CD4-positive, CD25-positive, alpha-beta regulatory T cell (primary cell): ENCODE measurements at regions not wholly inside any gene's neighbourhood (a gene's known extent, or its start where the extent isn't known, plus 50 kb on each side); places are given as distances from the start of the nearest gene placed in this dataset.

Experiments
- ATAC-seq, 2 donors: fragments of 150-1000 bp; cut with Tn5 transposase; one replicate each; pipeline ENCODE4 v1.10.0; 2021; ENCODE audit warnings: low read depth in 2 of 2, moderate number of reproducible peaks in 2 of 2, moderate library complexity in 1 of 2
- DNase-seq, 3 donors: peaks; one replicate each; pipeline versions ENCODE4 v3.0.0 to v3.0.0-alpha.2; 2012 to 2022; ENCODE audit warnings: mixed read lengths in 1 of 3
- H3K27ac ChIP-seq: one replicate; pipeline ENCODE4 v1.7.0; 2013; ENCODE audit warnings: mild to moderate bottlenecking, low read length; ENCODE audit not compliant: insufficient read depth, poor library complexity, severe bottlenecking
- H3K27me3 ChIP-seq: one replicate; pipeline ENCODE4 v1.7.0; 2013; ENCODE audit warnings: low read length; ENCODE audit not compliant: control insufficient read depth, insufficient read depth
- H3K36me3 ChIP-seq: one replicate; pipeline ENCODE4 v1.7.0; 2013; ENCODE audit warnings: mild to moderate bottlenecking, low read length, moderate library complexity; ENCODE audit not compliant: control insufficient read depth, insufficient read depth
- H3K4me1 ChIP-seq: 2 replicates; pipeline ENCODE4 v1.7.0; 2013; ENCODE audit warnings: mild to moderate bottlenecking, low read length; ENCODE audit not compliant: insufficient read depth, control insufficient read depth, poor library complexity, severe bottlenecking
- H3K4me3 ChIP-seq: one replicate; pipeline ENCODE4 v1.7.0; 2013; ENCODE audit warnings: low read depth, mild to moderate bottlenecking, low read length, moderate library complexity
- H3K9me3 ChIP-seq, 2 experiments: 1 replicate in 1 of 2; 2 replicates in 1 of 2; pipeline ENCODE4 v1.7.0; 2013; ENCODE audit warnings: low read length in 2 of 2, mild to moderate bottlenecking in 1 of 2, moderate library complexity in 1 of 2; ENCODE audit not compliant: control insufficient read depth in 2 of 2
- H3K27ac Mint-ChIP-seq, 3 donors: one replicate each; pipeline ENCODE4 v1.8.0; 2020 to 2022; ENCODE audit warnings: mild to moderate bottlenecking in 3 of 3, mixed read lengths in 3 of 3, moderate library complexity in 2 of 3
- H3K27me3 Mint-ChIP-seq: one replicate; pipeline ENCODE4 v1.8.0; 2022; ENCODE audit warnings: mild to moderate bottlenecking, mixed read lengths
- H3K36me3 Mint-ChIP-seq: one replicate; pipeline ENCODE4 v1.8.0; 2020; ENCODE audit warnings: mixed read lengths
- H3K4me1 Mint-ChIP-seq, 4 donors: one replicate each; pipeline ENCODE4 v1.8.0; 2020 to 2022; ENCODE audit warnings: mixed read lengths in 4 of 4, mild to moderate bottlenecking in 1 of 4
- H3K4me3 Mint-ChIP-seq, 4 donors: one replicate each; pipeline ENCODE4 v1.8.0; 2020 to 2022; ENCODE audit warnings: mild to moderate bottlenecking in 4 of 4, mixed read lengths in 4 of 4, moderate library complexity in 3 of 4
- H3K9me3 Mint-ChIP-seq, 7 donors: one replicate each; pipeline ENCODE4 v1.8.0; 2020 to 2022; ENCODE audit warnings: mixed read lengths in 7 of 7, mild to moderate bottlenecking in 3 of 7, moderate library complexity in 2 of 7

DNA sequence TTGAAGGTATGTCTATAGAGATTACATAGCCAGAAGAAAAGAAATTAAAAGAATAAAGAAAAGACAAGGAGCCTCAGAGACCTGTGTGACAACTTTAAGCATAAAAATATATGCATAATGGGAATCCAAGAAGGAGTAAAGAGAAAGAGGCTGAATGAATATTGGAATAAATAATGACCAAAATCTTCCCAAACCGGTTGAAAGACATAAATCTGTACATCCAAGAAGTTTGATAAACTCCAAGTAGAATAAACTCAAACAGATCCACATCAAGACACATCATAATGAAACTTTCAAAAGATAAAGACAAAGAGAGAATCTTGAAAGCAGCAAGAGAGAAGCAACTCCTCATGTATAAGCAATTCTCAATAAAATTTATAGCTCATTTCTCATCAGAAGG lies 132.4 kb upstream of the ZNF516 start:
- no peak for ATAC-seq
- no peak overlapping the region for H3K4me3 Mint-ChIP-seq

DNA sequence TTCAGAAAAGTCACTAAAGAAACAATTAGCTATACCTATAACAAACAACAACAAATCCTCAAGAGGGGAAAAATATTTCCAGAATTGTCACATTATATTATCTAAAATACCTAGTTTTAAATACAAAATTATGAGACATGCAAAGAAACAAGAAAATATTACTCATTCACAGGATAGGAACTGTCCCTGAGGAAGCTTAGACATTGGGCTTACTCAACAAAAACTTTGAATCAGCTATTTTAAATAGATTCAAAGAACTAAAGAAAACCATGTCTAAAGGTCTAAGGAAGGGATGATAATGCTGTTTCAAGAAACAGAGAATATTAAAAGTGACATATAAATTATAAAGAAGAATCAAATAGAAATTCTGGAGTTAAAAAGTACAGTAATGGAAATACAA lies 131.9 kb upstream of the ZNF516 start:
- no peaks in the 10 kb centered on the region for H3K36me3 ChIP-seq
- no peaks in the 10 kb centered on the region for H3K4me1 Mint-ChIP-seq

More for the DNA sequence above, 132.4 kb upstream of the ZNF516 start:
- Histone ChIP-seq H3K4me3 (no peak overlapping the region), H3K9me3 (no peaks in the 10 kb centered on the region), H3K27me3 (no peaks in the 10 kb centered on the region), H3K4me1 (no peaks in the 10 kb centered on the region), H3K36me3 (no peaks in the 10 kb centered on the region), H3K27ac (no peak overlapping the region)
- no peak overlapping the region for H3K27ac Mint-ChIP-seq
- no peaks in the 10 kb centered on the region for H3K36me3 Mint-ChIP-seq
- peaks cover 14% of the 10 kb centered on the region for H3K27me3 Mint-ChIP-seq
- no peak for DNase-seq
- H3K4me1 Mint-ChIP-seq: no peaks in the 10 kb centered on the region
- peaks cover 0 to 4% (median 0%) of the 10 kb centered on the region in 7 donors for H3K9me3 Mint-ChIP-seq

DNA sequence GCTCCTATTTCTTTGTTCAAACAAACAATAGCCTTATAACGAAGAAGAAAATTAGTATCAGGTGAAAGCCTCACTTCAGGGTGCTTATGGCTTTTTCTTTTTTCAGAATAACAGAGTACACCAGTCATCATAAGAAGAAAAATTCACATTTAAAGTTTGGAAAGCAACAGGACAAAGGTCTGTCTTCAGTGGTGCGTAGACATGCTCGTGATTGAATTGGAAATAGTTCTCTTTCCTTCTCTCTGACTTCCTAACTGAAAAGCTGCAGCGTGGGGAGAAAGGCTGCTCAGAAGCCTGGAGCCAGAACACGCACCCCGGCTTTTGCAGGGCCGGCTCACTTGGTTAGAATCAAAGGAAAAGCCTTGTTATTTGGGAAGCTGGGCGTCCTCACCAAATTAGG lies 127.6 kb upstream of the ZNF516 start:
- Histone ChIP-seq H3K27ac (no peak overlapping the region), H3K4me3 (no peak overlapping the region), H3K9me3 (no peaks in the 10 kb centered on the region), H3K4me1 (no peaks in the 10 kb centered on the region), H3K27me3 (no peaks in the 10 kb centered on the region), H3K36me3 (no peaks in the 10 kb centered on the region)
- H3K36me3 Mint-ChIP-seq: no peaks in the 10 kb centered on the region
- H3K9me3 Mint-ChIP-seq: peaks cover 0 to 4% (median 0%) of the 10 kb centered on the region in 7 donors
- H3K27ac Mint-ChIP-seq: no peak overlapping the region
- DNase-seq (no peak), ATAC-seq (no peak)
- H3K27me3 Mint-ChIP-seq: peaks cover 35% of the 10 kb centered on the region
- H3K4me1 Mint-ChIP-seq: peaks cover 0 to 12% (median 4%) of the 10 kb centered on the region in 4 donors
- no peak overlapping the region for H3K4me3 Mint-ChIP-seq

More for the DNA sequence above, 131.9 kb upstream of the ZNF516 start:
- H3K9me3 ChIP-seq: no peaks in the 10 kb centered on the region
- no peak overlapping the region for H3K27ac Mint-ChIP-seq
- no peak overlapping the region for H3K4me3 ChIP-seq
- H3K27ac ChIP-seq: no peak overlapping the region
- ATAC-seq: no peak
- peaks cover 19% of the 10 kb centered on the region for H3K27me3 Mint-ChIP-seq
- H3K9me3 Mint-ChIP-seq: peaks cover 0 to 4% (median 0%) of the 10 kb centered on the region in 7 donors
- no peaks in the 10 kb centered on the region for H3K27me3 ChIP-seq
- H3K36me3 Mint-ChIP-seq: no peaks in the 10 kb centered on the region
- no peak overlapping the region for H3K4me3 Mint-ChIP-seq
- H3K4me1 ChIP-seq: no peaks in the 10 kb centered on the region
- no peak for DNase-seq

DNA sequence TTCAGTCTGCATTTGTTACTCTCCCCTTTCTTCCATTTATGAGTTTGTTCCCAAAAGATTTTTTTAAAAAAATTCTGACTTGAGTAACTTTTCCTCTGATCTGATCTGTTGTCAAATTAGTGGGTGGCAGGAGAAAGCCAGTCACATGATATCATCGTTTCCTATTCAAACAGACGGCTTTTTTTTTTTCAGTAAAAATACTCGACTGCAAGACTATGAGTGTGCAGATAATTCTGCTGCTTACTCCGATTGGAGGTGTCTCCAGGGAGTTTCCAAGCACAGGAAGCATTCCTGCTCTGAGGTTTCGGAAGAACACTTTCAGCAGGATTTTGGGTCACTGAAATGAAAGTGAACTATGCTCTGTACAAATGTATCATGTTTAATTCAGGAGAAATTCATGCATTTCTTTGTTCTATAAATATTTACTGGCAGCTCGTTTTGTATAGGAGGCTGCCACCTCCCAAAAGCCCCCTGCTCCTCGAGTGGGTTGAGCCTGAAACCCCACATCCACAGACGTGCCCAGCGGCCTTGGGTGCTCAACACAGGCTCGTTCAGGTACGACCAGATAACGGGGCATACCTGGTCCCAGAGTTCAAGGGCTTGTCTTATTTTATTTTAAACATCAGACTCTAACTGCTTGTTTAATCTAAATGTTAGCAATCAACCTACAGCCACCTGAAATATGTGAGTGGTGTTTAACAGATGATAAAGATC lies 126.9 kb upstream of the ZNF516 start:
- DNase-seq (no peak), ATAC-seq (no peak)
- Histone ChIP-seq H3K36me3 (no peaks in the 10 kb centered on the region), H3K4me1 (no peaks in the 10 kb centered on the region), H3K9me3 (no peaks in the 10 kb centered on the region), H3K4me3 (no peak overlapping the region), H3K27ac (no peak overlapping the region), H3K27me3 (no peaks in the 10 kb centered on the region)
- H3K27me3 Mint-ChIP-seq: peaks cover 35% of the 10 kb centered on the region
- peaks cover 0 to 1% (median 0%) of the 10 kb centered on the region in 7 donors for H3K9me3 Mint-ChIP-seq
- peaks cover 0 to 12% (median 4%) of the 10 kb centered on the region in 4 donors for H3K4me1 Mint-ChIP-seq
- no peak overlapping the region for H3K4me3 Mint-ChIP-seq
- no peak overlapping the region for H3K27ac Mint-ChIP-seq
- H3K36me3 Mint-ChIP-seq: no peaks in the 10 kb centered on the region

DNA sequence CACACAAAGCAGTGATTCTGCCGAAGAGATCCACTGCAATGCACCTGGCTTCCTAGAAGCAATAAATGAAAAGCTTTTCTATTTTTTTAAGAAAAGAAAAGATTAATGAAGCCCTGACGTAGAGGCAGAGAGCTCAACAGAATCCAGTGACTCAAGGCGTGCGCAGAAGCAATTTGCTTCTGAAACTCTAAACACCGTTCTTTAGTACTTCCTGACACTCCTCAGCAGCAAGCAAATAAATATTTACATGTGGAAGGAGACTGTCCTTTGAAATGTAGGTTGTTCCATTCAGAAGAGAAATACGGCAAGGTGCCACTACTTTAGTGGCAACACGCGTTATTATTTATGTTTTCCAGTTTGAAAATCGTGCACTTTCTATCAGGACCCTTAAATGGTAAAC lies 126.2 kb upstream of the ZNF516 start:
- Histone ChIP-seq H3K4me1 (no peaks in the 10 kb centered on the region), H3K36me3 (no peaks in the 10 kb centered on the region), H3K27me3 (no peaks in the 10 kb centered on the region), H3K9me3 (no peaks in the 10 kb centered on the region), H3K4me3 (no peak overlapping the region), H3K27ac (no peak overlapping the region)
- H3K36me3 Mint-ChIP-seq: no peaks in the 10 kb centered on the region
- peaks cover 35% of the 10 kb centered on the region for H3K27me3 Mint-ChIP-seq
- H3K27ac Mint-ChIP-seq: no peak overlapping the region
- H3K4me3 Mint-ChIP-seq: no peak overlapping the region
- peaks cover 0 to 12% (median 4%) of the 10 kb centered on the region in 4 donors for H3K4me1 Mint-ChIP-seq
- no peak for ATAC-seq
- H3K9me3 Mint-ChIP-seq: peaks cover 0 to 1% (median 0%) of the 10 kb centered on the region in 7 donors
- no peak for DNase-seq

DNA sequence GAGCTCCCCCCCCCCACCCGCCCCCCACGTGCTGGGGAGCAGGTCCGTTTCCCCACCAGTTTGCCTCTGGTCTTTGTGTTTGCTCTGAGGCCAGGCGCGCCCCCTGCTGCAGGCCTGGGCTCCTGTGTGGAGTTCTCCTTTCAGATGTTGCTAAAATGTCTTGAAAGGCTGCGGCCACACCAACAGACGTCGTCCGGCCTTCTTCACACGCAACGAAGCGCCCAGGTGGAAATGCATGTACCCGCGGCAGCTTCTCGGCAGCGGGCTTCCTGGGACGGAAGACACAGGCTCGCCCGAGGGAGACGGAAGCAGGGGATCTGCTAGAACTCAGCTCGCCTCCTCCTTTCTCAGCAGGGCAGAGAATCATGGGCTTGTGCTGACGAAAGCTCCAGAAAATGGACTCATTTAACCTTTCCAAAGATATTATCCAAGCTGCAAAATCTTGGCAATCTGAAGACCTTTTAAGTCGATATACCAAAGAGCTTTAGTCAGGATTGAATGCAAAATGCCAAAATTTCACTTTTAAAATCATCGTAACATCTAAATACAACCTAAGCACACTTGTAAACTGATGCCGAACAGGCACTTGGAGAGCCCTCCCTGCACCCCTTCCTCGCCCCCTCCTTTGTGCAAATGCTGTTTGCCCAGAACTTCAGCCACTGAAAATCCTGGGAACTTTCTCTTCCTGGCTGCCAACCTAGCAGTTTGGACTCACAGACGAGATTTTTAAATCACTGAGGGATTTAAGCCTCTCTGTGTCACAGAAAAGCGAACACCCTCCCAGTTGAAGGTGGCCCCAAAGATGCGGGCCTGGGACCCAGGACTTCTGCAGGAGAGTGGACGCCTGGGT lies 125.5 kb upstream of the ZNF516 start:
- Histone ChIP-seq H3K4me3 (no peak overlapping the region), H3K27me3 (no peaks in the 10 kb centered on the region), H3K27ac (no peak overlapping the region), H3K36me3 (no peaks in the 10 kb centered on the region), H3K4me1 (no peaks in the 10 kb centered on the region), H3K9me3 (no peaks in the 10 kb centered on the region)
- H3K9me3 Mint-ChIP-seq: peaks cover 0 to 1% (median 0%) of the 10 kb centered on the region in 7 donors
- H3K4me3 Mint-ChIP-seq: no peak overlapping the region
- H3K27me3 Mint-ChIP-seq: peaks cover 35% of the 10 kb centered on the region
- H3K27ac Mint-ChIP-seq: no peak overlapping the region
- ATAC-seq: no peak
- no peaks in the 10 kb centered on the region for H3K36me3 Mint-ChIP-seq
- peak in 1 of 3 donors; percentile 51 for DNase-seq
- peaks cover 0 to 12% (median 4%) of the 10 kb centered on the region in 4 donors for H3K4me1 Mint-ChIP-seq

DNA sequence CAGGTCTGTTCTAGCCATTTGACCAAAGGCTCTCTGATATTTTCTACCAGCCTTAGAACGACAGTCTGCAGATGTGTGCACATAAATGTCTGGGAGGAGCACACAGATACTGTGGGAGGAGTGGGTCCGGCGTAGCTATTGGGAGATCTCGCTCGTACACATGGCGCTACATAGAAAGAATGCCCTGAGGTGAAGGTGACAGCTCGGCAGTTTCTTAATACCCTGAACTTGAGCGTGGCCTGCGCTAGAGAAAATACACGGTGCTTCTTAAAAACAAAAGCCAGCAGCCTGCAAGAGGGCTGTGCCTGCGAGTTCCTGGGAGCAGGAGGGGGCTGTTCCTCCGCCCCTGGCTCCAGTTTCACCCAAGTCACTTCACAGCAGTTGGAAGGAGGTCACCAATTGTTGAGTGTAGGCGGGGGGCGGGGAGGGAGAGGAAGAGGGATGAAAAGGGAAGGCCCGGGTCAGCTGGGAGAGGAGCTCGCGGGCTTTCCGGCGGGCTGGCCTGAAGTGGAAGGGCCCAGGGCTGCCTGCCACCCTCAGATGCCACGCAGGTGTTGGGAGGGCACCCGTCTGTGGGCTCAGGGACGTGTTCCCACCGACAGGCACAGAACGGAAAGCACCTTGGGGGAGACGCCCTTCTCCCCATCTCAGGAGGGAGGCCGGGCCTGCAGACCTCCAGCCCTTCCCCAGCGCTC lies 124.7 kb upstream of the ZNF516 start:
- H3K9me3 Mint-ChIP-seq: peaks cover 0 to 1% (median 0%) of the 10 kb centered on the region in 7 donors
- H3K4me3 Mint-ChIP-seq: no peak overlapping the region
- Histone ChIP-seq H3K4me3 (no peak overlapping the region), H3K27ac (no peak overlapping the region), H3K36me3 (no peaks in the 10 kb centered on the region), H3K9me3 (no peaks in the 10 kb centered on the region), H3K27me3 (no peaks in the 10 kb centered on the region), H3K4me1 (no peaks in the 10 kb centered on the region)
- H3K27ac Mint-ChIP-seq: no peak overlapping the region
- H3K4me1 Mint-ChIP-seq: peaks cover 0 to 12% (median 4%) of the 10 kb centered on the region in 4 donors
- DNase-seq (no peak), ATAC-seq (no peak)
- H3K36me3 Mint-ChIP-seq: no peaks in the 10 kb centered on the region
- peaks cover 35% of the 10 kb centered on the region for H3K27me3 Mint-ChIP-seq
